Activated T-cell treated with anti-CD3 and anti-CD28 coated beads, Interleukin-2, amount 50 U/mL, for 24 hours (primary cell): ENCODE measurements at regions not wholly inside any gene's neighbourhood (a gene's known extent, or its start where the extent isn't known, plus 50 kb on each side); places are given as distances from the start of the nearest gene placed in this dataset.

ENCODE experiments used
- DNase-seq: peaks from one replicate; pipeline ENCODE4 v3.0.0-alpha.2; 2020
- H3K27ac Mint-ChIP-seq: 2 replicates; pipeline ENCODE4 v1.8.0; 2020; ENCODE audit warnings: mild to moderate bottlenecking, mixed read lengths
- H3K27me3 Mint-ChIP-seq: 2 replicates; pipeline ENCODE4 v1.8.0; 2020; ENCODE audit warnings: mixed read lengths
- H3K36me3 Mint-ChIP-seq: 2 replicates; pipeline ENCODE4 v1.8.0; 2020; ENCODE audit warnings: low read depth, mixed read lengths
- H3K4me1 Mint-ChIP-seq: 2 replicates; pipeline ENCODE4 v1.8.0; 2020; ENCODE audit warnings: low read depth, mixed read lengths
- H3K4me3 Mint-ChIP-seq: 2 replicates; pipeline ENCODE4 v1.8.0; 2020; ENCODE audit warnings: mild to moderate bottlenecking, moderate library complexity, mixed read lengths
- H3K9me3 Mint-ChIP-seq: 2 replicates; pipeline ENCODE4 v1.8.0; 2020; ENCODE audit warnings: mixed read lengths

DNA sequence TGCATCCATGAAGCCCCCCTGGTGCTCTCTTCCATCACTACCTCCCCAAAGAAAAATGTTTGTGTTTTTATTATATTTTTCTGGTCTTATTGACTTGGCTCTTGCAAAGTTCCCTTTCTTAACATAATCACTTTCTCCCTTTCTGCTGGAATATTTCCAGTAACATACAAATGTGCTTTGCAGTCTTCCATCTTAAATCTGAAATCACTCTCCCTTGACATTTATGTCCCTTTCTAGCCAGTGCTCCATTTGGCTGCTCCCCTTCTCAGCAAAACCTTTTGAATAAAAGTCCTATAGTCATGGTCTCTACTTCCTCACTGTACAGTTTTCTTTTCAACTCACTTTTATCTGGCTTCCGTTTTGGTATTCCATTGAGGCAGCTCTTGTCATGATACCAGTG is 118.8 kb downstream of the SNAPC1 start:
- Mint-ChIP-seq H3K27me3 (peaks cover 64% of the 10 kb centered on the region), H3K4me3 (no peak overlapping the region), H3K4me1 (no peaks in the 10 kb centered on the region), H3K9me3 (no peaks in the 10 kb centered on the region), H3K36me3 (no peaks in the 10 kb centered on the region), H3K27ac (no peak overlapping the region)
- DNase-seq, result no peak

DNA sequence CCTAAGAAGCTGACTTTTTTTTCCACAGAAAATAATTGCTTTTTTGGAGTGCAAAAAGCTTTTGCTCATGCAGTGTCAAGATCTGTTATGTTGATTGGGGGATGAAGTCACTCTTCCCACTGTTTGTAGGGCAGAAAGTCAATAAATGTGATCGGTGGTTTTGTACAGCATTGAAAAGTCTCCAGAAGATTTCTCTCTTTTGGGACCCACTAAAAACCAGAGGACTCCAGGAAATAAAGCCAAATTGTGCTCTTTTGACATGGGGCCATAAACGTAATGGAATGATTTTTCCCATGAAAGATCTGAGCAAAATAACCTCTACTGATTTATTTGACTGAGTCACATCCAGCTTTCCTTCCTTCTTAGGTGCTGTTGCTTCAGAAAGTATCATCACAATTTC is 122.5 kb downstream of the SNAPC1 start:
- no peak overlapping the region for H3K4me3 Mint-ChIP-seq
- no peak overlapping the region for H3K27ac Mint-ChIP-seq
- no peak for DNase-seq
- H3K27me3 Mint-ChIP-seq, result peaks cover 32% of the 10 kb centered on the region
- no peaks in the 10 kb centered on the region for H3K9me3 Mint-ChIP-seq
- H3K4me1 Mint-ChIP-seq, result peaks cover 7% of the 10 kb centered on the region
- no peaks in the 10 kb centered on the region for H3K36me3 Mint-ChIP-seq

DNA sequence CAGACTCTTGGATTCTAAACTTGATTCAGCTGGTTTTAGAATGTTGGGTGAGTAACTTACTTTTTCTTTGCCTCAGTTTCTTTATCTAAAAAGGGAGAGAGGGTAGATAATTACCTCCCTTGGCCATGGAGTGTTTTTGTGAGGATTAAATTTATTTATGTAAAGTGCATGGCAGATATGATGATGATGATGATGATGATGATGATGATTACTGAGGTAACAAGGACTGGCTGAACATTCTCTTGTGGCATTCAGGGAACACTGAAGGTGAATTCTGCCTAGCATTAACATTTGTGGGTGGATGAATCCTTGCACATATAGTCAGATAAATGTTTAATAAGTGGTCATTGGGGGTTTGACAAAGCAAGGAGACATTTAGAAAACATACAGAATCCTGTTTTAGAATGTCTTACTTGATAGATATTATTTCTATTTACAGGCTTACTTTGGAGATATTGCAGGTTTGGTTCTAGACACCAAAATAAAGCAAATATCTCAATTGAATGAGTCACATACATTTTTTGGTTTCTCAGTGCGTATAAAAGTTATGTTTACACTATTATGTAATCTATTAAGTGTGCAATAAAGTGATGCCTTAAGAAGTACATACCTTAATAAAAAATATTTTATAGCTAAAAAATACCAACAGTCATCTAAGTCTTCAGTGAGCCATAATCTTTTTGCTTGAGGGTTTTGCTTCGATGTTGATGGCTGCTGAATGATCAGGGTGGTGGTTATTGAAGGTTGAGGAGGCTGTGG is 123.2 kb downstream of the SNAPC1 start:
- peaks cover 29% of the 10 kb centered on the region for H3K27me3 Mint-ChIP-seq
- no peaks in the 10 kb centered on the region for H3K9me3 Mint-ChIP-seq
- H3K36me3 Mint-ChIP-seq, result no peaks in the 10 kb centered on the region
- no peak overlapping the region for H3K27ac Mint-ChIP-seq
- no peak for DNase-seq
- H3K4me1 Mint-ChIP-seq, result peaks cover 13% of the 10 kb centered on the region
- no peak overlapping the region for H3K4me3 Mint-ChIP-seq

DNA sequence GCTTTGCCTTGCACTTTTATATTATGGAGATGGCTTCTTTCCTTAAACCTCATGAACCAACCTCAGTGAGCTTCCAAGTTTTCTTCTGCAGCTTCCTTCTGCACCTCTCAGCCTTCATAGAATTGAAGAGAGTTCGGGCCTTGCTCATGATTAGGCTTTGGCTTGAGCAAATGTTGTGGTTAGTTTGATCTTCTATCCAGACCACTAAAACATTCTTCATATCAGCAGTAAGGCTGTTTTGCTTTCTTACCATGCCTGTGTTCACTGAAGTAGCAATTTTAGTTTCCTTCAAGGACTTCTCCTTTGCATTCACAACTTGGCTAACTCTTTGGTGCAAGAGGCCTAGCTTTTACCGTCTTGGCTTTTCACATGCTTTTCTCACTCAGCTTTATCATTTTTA is 125.4 kb downstream of the SNAPC1 start:
- H3K4me3 Mint-ChIP-seq, result no peak overlapping the region
- H3K4me1 Mint-ChIP-seq, result peaks cover 16% of the 10 kb centered on the region
- H3K9me3 Mint-ChIP-seq, result no peaks in the 10 kb centered on the region
- H3K27ac Mint-ChIP-seq, result no peak overlapping the region
- H3K36me3 Mint-ChIP-seq, result no peaks in the 10 kb centered on the region
- DNase-seq, result no peak
- peaks cover 16% of the 10 kb centered on the region for H3K27me3 Mint-ChIP-seq

DNA sequence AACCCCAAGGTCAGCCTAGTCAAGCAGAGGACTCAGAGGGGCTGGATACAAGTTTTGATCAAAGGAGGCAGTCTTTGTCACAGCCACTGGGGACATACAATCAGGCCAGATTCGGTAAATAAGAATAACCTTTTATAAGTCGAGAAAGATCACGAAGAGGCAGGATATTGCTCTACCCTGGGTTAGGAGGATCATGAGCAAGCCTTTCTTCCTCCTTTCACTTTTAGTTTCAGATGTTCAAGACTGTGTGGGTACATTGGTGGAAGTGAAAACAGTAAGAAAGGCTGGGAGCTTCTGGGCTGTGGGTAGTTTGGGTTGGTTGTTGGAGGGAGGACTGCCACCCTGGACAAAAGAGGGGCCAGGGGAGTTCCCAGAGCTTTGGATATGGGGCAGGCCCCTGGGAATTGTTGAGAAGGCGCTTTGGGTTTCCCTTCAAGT is 127.7 kb downstream of the SNAPC1 start:
- peaks cover 16% of the 10 kb centered on the region for H3K4me1 Mint-ChIP-seq
- no peaks in the 10 kb centered on the region for H3K9me3 Mint-ChIP-seq
- peaks cover 7% of the 10 kb centered on the region for H3K27me3 Mint-ChIP-seq
- peak overlapping the region; percentile 86 for H3K27ac Mint-ChIP-seq
- no peaks in the 10 kb centered on the region for H3K36me3 Mint-ChIP-seq
- H3K4me3 Mint-ChIP-seq, result peak overlapping the region; percentile 8
- peak; percentile 45 for DNase-seq

DNA sequence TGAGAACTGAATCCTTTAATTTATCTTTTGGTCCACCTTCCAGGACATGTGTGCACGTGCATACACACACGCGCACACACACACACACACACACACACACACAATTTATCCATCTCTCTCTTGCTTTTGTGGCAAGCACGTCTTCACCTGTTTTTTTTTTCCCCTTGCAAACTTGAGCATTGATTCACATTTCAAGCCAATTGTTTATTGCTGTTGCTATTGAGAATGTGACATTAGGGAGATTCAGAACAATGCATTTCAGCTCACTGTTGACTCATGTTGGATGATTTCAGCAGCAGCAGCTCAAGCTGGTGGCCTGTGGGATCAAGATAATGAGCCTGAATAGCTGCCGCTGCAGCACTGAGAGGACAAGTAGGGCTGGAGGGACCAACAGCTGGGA is 128.9 kb downstream of the SNAPC1 start:
- no peak overlapping the region for H3K27ac Mint-ChIP-seq
- H3K36me3 Mint-ChIP-seq, result no peaks in the 10 kb centered on the region
- peaks cover 3% of the 10 kb centered on the region for H3K27me3 Mint-ChIP-seq
- DNase-seq, result no peak
- peaks cover 16% of the 10 kb centered on the region for H3K4me1 Mint-ChIP-seq
- H3K9me3 Mint-ChIP-seq, result no peaks in the 10 kb centered on the region
- no peak overlapping the region for H3K4me3 Mint-ChIP-seq

DNA sequence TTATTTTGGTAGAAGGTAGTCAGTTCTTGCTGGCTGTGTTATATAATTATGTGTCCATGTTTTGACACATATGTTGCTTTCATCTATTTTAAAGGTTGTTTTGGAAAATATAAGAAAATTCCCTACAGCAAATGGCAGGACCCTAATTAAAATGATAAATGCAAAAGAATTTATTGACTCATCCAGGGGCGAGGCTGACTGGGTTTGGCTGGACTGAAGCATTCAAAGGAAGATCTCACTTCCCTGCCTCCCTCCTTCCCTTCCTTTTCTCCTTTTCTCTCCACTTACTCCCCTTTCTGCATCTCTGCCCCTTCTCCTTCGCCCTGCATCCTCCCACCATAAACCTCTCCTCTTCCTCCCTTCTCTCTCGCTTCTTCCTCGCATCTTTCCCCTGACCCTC is 129.6 kb downstream of the SNAPC1 start:
- H3K9me3 Mint-ChIP-seq, result no peaks in the 10 kb centered on the region
- no peak overlapping the region for H3K27ac Mint-ChIP-seq
- no peak overlapping the region for H3K4me3 Mint-ChIP-seq
- peaks cover 3% of the 10 kb centered on the region for H3K27me3 Mint-ChIP-seq
- no peaks in the 10 kb centered on the region for H3K36me3 Mint-ChIP-seq
- DNase-seq, result no peak
- peaks cover 16% of the 10 kb centered on the region for H3K4me1 Mint-ChIP-seq

DNA sequence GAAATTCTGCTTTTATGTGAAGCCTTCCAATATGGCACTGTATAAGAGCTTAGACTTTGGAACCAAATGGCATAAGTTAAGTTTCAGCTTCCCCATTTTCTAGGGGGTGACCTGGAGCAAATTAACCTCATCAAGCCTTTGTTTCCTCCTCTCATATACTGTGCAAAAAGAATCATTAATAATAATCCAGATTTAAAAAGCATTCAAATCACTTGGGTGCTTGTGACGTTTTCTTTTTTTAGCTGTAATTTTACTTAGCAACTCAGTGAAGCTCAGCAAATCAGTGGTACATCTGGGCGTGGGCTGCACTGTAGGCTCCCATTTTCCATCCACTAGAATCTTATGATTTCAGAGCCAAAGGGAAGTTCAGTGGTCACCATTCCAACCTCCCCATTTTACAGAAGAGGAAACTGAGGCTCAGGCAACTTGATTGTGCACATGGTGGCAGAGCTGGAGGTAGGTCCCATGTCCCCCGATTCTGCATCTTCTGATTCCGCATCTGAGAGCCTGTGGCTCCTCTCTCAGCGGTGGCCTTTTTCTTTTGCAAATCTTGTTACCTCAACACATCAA is 131.2 kb downstream of the SNAPC1 start:
- no peaks in the 10 kb centered on the region for H3K27me3 Mint-ChIP-seq

DNA sequence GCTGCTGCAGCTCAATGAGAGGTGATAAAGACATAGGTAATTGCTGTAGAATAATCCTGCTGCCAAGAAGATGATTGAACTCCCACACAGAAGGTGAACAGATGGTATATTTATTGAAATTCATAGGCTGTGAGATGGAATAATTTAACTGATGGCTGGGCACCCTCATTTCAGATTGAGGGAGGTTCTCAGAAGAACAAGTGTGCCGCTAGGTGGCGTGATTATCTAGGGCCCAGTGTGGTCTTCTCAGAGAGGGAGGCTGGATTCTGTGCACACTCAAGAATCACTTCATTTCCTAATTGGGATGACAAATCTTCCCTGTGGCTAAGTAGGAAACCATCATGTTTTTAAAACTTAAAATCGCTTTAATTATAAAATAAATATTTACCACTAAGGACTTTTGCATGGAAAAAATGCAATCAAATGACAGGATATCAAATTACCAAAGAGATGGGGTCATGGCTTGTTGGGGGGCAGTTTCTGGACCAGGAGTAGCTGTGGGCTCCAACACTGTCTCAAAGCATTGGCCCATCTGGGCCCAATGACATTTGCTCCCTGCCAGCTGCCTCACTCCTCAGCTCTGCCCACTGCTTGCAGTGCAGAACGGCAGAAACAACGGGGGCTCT is 132.3 kb downstream of the SNAPC1 start:
- no peaks in the 10 kb centered on the region for H3K36me3 Mint-ChIP-seq
- no peaks in the 10 kb centered on the region for H3K27me3 Mint-ChIP-seq
- H3K27ac Mint-ChIP-seq, result no peak overlapping the region
- DNase-seq, result peak; percentile 56
- H3K9me3 Mint-ChIP-seq, result no peaks in the 10 kb centered on the region
- H3K4me3 Mint-ChIP-seq, result no peak overlapping the region
- peaks cover 11% of the 10 kb centered on the region for H3K4me1 Mint-ChIP-seq

More for the DNA sequence above, 131.2 kb downstream of the SNAPC1 start:
- Mint-ChIP-seq H3K4me3 (no peak overlapping the region), H3K36me3 (no peaks in the 10 kb centered on the region), H3K4me1 (peaks cover 16% of the 10 kb centered on the region), H3K27ac (no peak overlapping the region), H3K9me3 (no peaks in the 10 kb centered on the region)
- DNase-seq, result no peak

DNA sequence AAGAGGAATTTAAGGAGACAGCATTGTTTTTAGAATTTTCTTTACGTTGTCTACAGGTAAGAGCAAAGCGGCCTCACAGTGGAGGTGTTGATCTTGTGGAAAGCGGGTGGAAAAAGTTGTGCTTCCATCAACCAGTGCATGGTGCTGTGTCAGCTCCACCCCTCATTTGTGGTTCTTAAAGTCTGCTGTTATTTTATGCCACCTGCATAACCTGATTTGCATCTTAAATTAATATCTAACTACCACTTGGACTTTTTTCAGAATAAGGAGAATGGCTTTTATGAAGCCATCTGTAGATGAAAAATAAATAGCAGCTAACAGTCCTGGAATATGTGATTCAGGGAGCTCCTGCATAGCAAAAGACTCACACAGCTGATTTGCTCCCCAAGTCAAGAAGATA is 135.1 kb downstream of the SNAPC1 start:
- no peak for DNase-seq
- Mint-ChIP-seq H3K27ac (no peak overlapping the region), H3K36me3 (no peaks in the 10 kb centered on the region), H3K27me3 (no peaks in the 10 kb centered on the region), H3K9me3 (no peaks in the 10 kb centered on the region), H3K4me1 (no peaks in the 10 kb centered on the region), H3K4me3 (no peak overlapping the region)

DNA sequence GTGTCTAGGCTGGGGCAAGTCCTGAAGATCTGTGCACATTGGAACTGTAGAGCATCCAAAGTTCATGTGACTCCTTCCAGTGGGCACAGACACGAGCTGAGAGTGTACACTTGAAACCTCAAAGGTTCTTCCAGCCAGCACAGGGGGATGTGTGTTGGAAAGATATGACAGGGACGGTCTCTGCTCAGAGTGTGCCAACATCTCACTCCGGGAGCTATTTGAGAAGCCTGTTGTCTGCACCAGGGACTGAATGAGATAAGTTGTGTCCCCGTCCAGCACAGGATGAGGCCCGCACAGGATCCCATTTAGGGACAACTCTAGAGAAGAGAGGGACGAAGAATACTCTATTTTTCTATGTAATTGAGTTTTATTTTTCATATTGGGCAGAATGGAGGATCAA is 136.3 kb downstream of the SNAPC1 start:
- H3K27me3 Mint-ChIP-seq, result no peaks in the 10 kb centered on the region
- no peak overlapping the region for H3K27ac Mint-ChIP-seq
- H3K4me1 Mint-ChIP-seq, result no peaks in the 10 kb centered on the region
- no peak for DNase-seq
- H3K9me3 Mint-ChIP-seq, result no peaks in the 10 kb centered on the region
- no peaks in the 10 kb centered on the region for H3K36me3 Mint-ChIP-seq
- no peak overlapping the region for H3K4me3 Mint-ChIP-seq

DNA sequence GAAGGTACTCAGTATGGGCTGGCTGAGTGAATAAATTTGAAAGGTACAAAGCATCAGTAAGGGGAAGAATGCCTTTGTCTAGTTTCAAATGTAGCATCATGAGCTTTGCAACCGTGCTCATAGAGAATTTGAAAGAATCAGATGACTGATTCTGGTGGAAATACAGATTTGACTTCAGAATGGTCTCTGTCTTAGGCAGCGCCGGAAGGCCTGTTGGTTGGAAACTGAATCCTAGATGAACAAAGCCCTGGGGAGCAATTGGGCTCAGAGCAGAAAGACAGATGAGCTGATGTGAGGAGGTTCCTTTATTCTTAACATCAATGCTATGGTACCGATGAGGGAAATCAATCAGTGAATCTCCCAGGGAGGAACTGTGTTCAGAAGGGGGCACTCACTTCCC is 137.3 kb downstream of the SNAPC1 start:
- DNase-seq, result no peak
- no peak overlapping the region for H3K27ac Mint-ChIP-seq
- H3K9me3 Mint-ChIP-seq, result no peaks in the 10 kb centered on the region
- no peak overlapping the region for H3K4me3 Mint-ChIP-seq
- no peaks in the 10 kb centered on the region for H3K36me3 Mint-ChIP-seq
- no peaks in the 10 kb centered on the region for H3K4me1 Mint-ChIP-seq
- no peaks in the 10 kb centered on the region for H3K27me3 Mint-ChIP-seq

DNA sequence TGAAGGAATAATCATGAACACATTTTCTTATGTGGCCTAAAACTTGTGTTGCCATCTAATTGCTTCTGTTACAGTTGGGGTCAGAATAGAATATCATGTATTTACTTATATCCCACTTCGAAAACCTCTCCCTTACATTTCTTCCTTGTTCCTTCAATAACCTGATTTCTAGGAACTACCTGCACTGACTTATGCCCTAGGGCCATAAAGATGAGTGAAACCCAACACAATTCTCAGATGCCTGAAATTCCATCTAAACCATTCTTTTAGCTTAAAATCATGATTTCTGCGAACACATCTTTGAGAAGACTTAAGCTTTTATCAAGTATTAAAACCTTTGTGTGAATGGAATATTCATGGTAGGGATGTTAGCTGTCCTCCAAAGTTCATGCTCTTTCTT is 142.7 kb downstream of the SNAPC1 start:
- H3K9me3 Mint-ChIP-seq, result no peaks in the 10 kb centered on the region
- no peak overlapping the region for H3K27ac Mint-ChIP-seq
- no peak overlapping the region for H3K4me3 Mint-ChIP-seq
- DNase-seq, result no peak
- no peaks in the 10 kb centered on the region for H3K27me3 Mint-ChIP-seq
- H3K4me1 Mint-ChIP-seq, result no peaks in the 10 kb centered on the region
- H3K36me3 Mint-ChIP-seq, result no peaks in the 10 kb centered on the region

DNA sequence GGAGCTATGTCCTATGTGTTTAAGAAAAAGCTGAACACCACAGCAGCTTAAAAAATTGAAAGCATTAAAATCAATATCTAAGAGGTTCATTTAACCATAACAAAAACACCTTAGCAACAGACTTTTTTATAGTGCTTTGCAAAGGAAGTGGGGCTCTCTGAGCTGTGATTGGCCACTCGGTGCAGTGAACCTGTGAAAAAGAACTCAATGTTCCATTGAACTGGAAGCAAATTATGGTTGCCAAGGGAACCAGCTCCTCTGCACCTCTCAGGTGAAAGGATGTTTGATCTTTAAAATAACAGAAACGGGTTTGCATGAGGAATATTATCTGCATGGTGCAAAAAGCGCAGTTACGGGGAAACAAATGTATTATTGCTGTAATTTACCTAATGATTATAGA is 149.4 kb downstream of the SNAPC1 start:
- no peak for DNase-seq
- Mint-ChIP-seq H3K27ac (no peak overlapping the region), H3K36me3 (no peaks in the 10 kb centered on the region), H3K9me3 (no peaks in the 10 kb centered on the region), H3K4me1 (peaks cover 6% of the 10 kb centered on the region), H3K27me3 (peaks cover 2% of the 10 kb centered on the region), H3K4me3 (no peak overlapping the region)

DNA sequence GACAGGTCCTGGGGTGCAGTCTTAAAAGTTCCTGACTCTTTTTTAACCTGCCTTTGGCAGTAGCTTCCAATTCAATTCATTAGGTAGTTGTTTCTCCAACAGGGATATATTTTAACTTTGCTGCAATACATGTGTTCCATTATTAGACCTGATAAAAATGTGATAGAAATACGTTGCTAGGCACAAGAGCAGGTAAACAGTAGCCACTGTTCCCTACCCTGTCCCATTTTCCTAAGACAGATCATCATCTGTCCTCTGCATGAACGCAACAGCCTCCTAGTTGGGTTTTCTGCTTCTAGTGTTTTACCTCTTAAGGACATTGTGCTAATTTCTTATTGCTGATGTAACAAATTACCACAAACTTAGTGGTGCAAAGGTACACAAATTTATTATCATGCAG is 156.8 kb downstream of the SNAPC1 start:
- no peak for DNase-seq
- Mint-ChIP-seq H3K27me3 (peaks cover 30% of the 10 kb centered on the region), H3K9me3 (no peaks in the 10 kb centered on the region), H3K4me1 (no peaks in the 10 kb centered on the region), H3K4me3 (no peak overlapping the region), H3K36me3 (no peaks in the 10 kb centered on the region), H3K27ac (no peak overlapping the region)
